NOMO-1 treated with dmso at 0.1 percent for 144 hours (cell line): ENCODE measurements at regions not wholly inside any gene's neighbourhood (a gene's known extent, or its start where the extent isn't known, plus 50 kb on each side); places are given as distances from the start of the nearest gene placed in this dataset.
"Not testable (repeated sequence)": the region's sequence is repeated elsewhere in the genome, so short reads cannot be mapped to it uniquely, and the experiment has no call there.

Source experiments
- DNase-seq: peaks from one replicate; lab custom pipeline; 2025; ENCODE audit not compliant: unreplicated experiment; lab: John Stamatoyannopoulos, UW

DNA sequence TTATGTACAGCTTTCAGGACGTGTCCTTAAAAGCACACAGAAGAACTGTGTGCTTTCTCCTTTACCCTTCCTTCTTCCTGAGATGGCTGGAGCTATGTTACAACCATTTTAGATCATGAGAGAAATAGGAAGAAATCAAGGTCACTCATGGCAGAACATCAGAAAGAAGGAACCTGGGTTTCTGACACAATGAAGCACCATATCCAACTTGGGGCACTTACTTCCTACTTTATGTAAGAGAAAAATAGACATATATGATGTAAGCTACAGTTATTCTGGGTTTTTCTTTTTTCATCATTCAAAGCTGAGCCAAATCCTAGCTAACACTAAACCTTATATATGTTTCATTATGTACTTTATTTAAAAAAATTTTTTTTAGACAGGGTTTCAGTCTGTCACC, 79.5 kb downstream of the FAM161A start:
- peak; percentile 31 for DNase-seq

DNA sequence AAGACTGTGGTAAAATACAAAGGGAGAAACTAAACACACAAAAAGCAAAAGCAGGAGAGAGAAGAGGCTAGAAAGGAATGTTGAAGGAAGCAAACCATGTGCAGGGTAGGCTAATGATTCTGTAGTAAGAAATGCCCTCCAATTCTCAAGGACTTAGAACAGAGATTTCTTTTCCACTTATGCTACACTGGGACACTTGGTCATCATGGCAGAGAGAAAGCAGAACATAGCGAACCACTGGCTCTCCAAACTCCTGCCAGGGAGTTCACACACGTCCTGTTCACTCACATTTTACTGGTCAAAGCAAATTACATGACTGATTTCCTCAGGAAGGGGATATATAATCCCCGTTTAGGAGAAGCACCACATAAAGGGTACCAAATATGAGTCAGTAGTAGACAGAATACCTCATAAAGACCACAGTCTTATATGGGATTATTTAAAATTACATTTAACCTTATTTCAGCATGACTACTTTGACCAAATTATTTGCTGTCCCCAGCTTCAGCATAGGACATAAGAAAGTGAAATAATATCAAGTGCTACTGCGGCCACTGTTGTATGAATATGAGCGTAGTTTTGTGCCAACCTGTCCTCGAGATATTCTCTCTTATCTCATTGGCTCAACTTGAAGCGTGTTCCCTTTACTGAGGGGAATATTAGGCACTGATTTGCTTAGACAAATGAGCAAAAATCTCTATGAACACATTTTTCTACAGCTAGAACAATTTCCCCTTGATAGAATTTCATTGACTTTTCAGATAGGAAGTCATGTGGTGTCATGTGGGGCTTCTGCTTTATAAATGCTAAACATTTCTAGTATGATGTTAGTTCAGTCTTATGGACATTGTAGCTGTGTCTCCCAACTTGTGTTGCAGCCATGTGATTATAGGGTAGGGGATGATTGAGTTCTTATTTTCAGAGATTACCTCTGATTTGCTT, 81.7 kb downstream of the FAM161A start:
- no peak for DNase-seq

DNA sequence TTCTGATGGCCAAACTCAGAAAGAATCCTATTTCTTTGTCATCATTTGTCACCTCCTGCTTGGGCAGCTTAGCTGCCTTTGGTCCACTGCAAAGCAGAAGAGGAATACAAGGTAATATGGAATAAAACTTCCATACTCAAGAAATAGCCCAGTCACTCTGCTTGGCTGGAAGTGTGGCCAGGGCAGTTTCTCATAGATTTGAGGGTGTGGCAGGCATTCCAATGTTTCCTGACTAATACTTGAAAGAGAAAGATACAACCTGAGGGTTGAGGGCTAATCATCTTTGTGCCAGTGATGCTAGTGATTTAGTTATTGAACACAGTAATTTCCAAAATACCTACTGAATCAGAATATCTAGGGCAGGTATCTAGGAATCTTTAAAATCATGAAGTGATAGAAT, 83.1 kb downstream of the FAM161A start:
- DNase-seq: no peak

DNA sequence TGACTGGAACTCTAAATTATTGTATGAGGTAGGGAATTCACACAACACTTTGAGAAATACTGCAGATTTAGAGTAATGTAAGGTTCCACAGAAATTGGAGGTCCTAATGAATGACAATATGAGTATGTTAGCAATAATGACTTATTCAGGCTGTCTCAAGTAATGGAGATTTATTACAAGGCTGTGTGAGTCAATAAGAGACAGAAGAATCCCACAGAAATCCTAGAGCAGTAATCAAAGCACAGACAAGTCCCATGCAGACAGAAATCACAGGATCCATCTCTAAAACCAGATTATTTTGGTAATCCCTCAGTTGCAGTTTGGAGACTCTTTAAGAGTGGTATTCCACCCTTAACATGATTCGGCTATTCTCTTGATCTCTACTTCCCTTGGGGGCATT, 83.6 kb downstream of the FAM161A start:
- DNase-seq: no peak

DNA sequence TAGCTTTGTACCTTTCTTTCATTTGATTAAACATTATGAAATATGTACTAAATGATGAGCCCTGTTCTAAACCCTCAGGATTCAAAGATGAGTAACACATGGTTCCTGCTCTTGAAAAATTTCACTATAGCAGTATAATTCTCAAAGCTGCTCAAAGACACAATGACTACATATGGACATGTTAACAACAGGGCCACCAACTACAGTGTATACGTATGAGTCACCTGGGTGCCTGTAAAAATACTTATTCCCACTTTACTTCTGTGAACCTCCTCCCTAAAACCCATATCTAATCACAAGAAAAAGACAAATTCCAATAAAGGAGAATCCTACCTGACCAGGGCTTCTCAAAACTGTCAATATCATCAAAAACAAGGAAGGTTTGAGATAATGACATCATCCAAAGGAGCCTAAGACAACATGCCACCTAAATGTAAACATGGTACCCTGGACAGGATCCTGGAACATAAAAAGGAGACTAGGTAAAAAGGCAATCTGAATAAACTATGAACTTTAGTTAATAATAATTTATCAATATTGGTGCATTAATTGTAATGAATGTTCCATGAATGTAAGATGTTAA, 84.7 kb downstream of the FAM161A start:
- no peak for DNase-seq

DNA sequence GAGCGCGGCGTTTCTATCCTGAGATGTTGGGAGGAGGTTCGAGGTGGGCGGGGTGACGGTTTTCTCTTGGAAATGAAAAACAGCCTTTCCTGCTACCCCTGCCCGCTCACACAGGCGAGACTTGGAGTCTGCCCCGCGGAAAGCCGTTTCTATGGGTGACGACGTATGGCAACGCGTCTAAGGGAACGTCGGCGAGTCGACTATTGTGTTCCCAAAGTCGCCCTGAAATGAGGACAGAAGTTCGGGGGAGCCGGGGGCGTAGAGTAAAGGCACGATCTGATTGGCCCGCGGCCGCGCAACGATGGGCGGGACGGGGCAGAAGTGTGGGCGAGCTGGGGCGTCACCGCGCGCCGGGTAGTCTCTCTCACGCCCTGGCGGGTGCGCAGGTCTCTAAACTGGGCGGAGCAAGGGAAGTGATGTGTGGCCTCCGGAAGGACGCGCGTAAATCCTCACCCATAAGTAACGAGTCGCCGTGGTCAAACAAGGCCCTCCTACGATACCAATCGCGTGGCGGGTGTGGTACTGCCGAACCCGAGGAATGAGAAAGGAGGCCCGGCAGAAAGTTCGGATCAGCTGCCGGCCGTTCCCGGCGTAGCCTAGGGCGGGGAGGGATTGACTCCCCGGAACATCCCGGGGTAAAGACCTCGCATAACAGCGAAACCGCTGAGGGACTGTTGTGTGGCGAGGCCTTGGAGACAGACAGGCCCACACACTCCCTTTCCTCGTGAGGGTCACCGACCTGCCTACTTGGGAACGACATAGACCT, 89.6 kb downstream of the FAM161A start:
- peak; percentile 99 for DNase-seq

DNA sequence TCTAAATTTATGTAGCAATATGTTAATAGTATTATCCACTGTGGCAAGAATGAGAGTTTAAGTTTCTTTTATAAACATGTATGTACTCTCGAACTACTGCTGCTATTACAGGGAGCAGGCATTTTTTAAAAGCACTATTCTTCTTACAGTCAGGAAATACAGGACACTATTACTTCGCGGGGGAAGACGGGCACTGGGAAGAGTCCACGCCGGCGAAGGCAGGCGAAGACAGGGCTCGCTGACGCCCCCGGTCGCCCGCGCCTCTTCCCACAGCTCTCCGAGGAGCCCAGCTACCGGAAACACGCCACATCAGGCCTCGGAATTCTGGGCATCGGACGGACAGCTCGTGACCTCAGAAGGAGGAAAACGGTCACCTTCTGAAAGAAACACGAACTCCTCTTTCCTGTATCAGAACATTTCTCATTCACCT, 90.2 kb downstream of the FAM161A start:
- DNase-seq: no peak

DNA sequence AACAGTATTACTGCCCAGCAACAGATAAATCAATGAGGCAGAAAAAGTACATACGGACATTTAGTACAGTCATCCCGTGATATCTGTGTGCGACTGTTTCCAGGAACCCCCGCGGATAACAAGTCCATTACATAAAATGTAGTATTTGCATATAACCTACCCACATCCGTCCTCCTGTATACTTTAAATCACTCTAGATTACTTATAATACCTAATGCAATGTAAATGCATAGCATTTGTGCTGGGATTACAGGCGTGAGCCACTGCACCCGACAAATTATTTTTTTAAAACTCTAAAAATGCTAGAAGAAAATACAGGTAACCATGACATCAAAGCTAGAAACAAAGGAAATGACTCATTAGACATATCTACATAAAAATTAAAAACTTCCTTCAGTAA, 91.6 kb downstream of the FAM161A start:
- no peak for DNase-seq

DNA sequence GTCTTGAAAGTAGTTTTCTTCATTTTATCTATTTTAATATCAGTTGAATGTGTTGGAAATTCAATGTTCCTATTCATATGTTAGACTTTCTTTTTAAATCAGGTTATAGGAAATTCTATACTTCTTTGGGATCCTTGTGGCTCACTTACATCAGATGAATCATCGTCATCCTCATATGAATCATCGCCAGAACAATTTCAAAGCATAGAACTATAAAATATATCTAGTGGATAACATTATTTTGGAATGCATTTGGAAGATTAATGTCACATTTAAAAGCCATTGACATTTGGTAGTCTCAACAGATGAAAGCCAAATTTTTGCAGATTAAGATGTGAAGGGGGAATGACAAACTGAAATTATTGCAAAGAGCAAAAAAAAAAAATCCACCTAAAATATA, 94.1 kb downstream of the FAM161A start:
- DNase-seq: no peak

DNA sequence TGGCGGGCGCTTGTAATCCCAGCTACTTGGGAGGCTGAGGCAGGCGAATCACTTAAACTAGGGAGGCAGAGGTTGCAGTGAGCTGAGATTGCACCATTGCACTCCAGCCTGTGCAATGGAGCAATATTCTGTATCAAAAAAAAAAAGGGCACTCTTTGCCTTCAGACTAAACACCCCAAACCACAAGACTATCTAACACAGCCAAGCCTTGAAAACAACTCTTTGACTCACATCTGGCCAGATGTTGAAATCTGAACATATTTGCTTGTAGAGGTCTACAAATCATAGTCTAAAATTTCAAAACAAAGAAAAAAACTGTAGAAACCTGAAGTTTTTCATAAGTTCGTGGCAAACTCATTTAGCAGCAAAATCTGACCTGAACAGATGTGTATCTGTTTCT, 94.9 kb downstream of the FAM161A start:
- no peak for DNase-seq

DNA sequence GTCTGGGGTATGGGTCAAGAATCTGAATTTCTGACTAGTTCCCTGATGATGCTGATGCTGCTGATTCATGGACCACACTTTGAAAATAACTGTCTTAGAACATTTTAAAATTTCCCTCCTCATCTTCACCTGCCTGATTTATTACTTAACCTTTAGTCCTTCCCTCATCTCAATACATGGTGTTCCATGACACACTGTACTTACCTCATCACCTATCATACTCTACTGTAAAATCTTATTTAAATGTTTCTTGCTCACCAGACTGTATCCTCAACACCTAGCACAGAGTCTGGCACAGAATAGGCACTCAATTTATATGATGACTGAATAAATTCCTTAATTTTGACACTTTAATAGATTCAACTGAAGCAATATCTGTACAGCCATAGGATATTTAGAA, 95.7 kb downstream of the FAM161A start:
- no peak for DNase-seq

DNA sequence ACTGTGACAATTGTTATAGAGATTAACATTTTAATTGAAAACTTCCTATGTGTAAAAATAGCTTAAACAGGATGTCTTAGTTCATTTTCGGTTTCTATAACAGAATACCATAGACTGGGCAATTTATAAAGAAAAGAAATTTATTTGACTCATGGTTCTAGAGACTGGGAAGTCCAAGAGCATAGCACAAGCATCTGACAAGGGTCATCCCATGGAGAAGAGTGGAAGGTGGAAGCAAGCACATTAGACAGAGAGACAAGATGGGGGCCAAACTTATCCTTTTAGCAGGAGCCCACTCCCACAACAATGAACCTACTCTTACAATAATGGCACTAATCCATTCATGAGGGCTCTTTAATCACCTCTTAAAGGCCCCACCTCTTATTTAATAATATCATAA, 100.3 kb downstream of the FAM161A start:
- DNase-seq: no peak

DNA sequence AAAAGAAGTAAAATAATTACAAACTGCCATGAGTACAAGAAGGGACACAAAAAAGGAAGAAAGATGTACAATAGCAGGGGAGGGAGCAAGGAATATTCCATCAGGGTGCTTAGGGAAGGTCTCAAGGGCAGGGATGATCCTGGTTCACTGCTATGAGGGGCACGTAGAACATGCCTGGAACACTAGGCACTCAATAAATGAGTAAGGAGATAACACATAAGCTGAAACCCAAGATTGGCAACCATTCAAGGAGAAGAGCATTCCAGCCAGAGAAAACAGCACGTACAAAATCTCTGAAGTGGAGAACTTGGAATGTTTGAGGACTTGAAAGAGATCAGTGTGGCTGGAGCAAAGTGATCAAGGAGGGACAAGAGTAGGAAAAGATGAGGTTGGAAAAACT, 103.2 kb downstream of the FAM161A start:
- no peak for DNase-seq

DNA sequence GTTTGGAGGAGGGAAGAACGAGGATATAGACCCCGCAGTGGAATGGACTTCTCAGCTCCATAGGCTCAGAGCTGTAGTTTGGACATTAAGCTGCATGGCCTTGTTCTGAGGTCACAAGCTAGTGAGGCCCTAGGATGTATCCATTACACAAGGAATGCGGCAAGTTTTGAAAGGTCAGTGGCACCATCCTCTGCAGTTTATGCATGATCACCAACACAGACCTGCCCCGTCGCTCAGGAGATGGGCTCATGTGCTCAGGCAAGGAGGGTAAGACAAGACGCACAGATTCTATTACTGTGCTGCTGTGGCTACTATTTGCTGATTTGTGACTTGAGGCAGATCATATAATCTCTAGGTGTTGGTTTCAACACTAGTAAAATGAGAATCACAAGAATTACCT, 110.9 kb downstream of the FAM161A start:
- DNase-seq: no peak

DNA sequence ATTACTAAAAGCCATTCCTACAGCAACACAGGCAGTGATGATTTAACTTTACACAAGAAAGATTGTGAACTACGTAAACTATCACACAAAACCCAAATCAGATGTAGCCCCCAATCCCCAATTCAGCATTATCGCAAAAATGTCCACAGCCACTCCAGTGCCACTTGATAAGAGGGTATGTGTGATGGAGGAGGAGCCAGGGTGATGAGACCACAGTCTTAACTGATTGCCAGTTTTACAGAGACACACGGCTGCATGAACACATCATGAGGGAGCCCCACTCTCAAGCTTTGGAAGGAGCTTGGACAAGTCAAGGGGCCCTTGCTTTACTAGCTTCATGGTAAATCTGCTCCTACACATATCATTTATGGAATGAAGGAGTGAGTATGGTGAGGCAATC, 116.0 kb downstream of the FAM161A start:
- DNase-seq: no peak

DNA sequence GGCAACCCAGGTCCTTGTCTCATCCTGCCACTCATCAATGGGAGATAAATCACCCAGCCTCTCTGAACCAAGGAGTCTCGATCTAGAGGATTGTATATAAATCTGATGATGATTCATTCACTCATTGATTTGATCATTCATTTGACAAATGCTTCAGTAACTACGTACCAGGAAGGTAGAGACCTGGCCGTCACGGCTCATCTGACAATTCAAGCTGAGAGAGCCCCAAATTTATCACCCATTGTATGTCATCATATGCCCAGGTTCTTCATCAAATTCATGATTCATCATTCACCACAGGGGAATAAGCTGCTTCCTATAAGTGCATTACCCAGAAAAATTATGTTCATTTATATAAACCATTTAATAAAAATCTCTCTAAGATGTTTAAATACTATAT, 116.9 kb downstream of the FAM161A start:
- DNase-seq: no peak

DNA sequence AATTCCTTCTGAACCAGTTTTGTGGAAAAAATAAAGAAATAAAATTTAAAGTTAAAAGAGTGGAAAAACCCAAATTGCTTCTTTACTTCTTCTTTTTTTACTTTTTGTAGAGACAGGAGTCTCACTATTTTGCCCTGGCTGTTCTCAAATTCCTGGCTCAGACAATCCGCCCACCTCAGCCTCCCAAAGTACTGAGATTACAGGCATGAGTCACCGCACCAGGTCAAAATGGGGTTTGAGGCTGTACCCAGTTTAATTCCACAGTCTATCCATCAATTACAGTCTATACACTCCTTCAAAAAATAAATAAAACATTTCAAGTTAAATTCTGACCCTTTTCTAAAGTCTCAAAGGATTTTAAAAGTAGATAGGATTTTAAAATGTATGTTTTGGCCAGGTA, 120.3 kb downstream of the FAM161A start:
- DNase-seq: no peak

DNA sequence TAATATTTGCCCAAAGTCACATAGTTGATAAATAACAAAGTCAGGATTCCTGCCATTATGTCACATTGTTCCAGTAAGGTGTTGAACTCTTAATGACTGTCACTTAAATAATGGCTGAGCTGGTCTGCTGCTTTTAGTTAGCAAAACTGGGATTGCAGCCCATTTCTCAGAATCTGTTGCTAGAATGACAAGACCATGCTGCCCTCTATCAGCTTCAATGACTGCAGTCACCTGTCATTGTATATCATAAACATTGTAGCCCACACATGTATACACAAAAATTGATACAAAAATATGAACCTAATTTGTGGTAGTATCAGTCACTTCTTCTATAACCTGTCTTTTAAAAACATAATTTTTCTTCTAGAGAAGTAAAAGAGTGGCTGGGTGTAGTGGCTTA, 121.1 kb downstream of the FAM161A start:
- no peak for DNase-seq

DNA sequence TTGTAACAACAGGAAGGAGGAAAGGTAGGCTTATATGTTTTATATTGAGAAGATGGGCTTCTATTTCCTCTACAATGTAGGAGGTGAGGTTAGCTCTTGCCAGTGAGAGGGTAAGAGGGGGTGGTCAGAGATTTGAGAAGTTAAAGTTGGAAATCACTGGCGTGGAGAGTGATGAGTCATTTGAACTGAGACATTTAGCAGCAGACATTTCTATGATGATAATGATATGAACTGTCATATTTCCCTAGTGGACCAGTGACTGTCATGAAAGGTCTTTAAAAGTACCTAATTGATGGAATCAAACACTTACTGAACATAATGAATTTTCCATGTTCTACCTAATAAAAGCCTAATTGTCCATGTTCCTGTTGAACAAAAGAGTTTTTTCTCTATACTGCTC, 126.1 kb downstream of the FAM161A start:
- no peak for DNase-seq

DNA sequence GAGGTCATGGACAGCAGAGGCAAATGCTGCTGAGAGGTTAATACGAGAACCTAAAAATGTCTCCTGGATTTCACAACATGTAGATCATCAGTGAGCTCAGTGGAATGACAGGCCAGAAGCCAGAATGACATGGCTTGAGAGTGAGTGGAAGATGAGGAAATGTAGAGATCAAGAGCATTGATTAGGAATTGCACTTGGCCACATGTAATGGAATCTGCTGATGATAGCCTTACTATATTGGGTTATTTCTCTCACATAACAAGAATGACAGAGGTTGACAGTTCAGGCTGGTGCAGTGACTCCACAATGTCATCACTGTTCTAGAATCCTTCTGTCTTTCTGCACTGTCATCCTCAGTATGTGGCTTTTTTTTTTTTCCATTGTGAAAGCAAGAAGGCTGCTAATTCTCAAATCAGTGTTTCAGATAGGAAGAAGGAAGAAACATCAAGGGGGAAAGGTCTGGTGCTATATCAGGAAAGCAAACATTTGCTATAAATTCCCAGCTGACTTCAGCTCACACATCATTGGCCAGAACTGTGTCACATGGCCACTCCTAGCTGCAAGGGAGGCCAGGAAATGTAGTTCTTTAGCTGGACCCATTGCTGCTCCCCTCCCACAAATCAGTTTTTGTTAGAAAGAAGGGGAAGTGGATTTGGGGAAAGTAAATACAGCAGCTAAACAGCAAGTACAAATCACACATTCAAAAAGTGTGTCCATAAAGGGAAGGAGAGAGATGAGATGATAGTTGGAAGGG, 127.2 kb downstream of the FAM161A start:
- no peak for DNase-seq

DNA sequence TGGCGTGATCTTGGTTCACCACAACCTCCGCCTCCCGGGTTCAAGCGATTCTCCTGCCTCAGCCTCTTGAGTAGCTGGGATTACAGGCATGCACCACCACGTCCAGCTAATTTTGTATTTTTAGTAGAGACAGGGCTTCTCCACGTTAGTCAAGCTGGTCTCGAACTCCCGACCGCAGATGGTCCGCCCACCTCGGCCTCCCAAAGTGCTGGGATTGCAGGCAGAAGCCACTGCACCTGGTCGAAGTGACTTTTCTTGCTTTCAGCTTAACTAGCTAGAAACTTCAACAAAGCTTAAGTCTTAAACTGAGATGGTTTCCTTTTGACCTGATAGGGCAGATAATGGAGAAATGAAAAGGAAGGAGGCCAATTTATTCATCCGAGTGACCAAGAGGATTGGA, 130.5 kb downstream of the FAM161A start:
- DNase-seq: not testable (repeated sequence)
